SK-N-SH (cell line): ENCODE measurements at regions not wholly inside any gene's neighbourhood (a gene's known extent, or its start where the extent isn't known, plus 50 kb on each side); places are given as distances from the start of the nearest gene placed in this dataset.

ENCODE experiments used
- CTCF ChIA-PET: fragments of 300-600, 350-600 bp; formaldehyde crosslinking; extraction: SDS; loops from one replicate; lab custom pipeline; 2021; lab: Yijun Ruan, JAX
- POLR2A ChIA-PET: fragments of 350-600 bp; sonication (Branson Sonifier 250); formaldehyde crosslinking; extraction: SDS; loops from one replicate; lab custom pipeline; 2020; ENCODE audit warnings: antibody characterized with exemption, inconsistent platforms; lab: Yijun Ruan, JAX
- DNase-seq: peaks from one replicate; pipeline ENCODE4 v3.0.0; 2012
- H2AFZ ChIP-seq: fragments of 200-600 bp; sonication (generic); 2 replicates; pipeline ENCODE4 v1.8.1; 2016; ENCODE audit warnings: antibody characterized with exemption, mild to moderate bottlenecking, low read depth
- H3F3A ChIP-seq: fragments of 200-600 bp; sonication (generic); replicated peaks from 2 replicates; pipeline ENCODE3; 2016; ENCODE audit warnings: antibody characterized with exemption, mild to moderate bottlenecking; ENCODE audit not compliant: insufficient read depth
- H3K27ac ChIP-seq, 2 experiments: fragments of 200-500 bp in 1 of 2; fragments of 200-600 bp in 1 of 2; sonication (Bioruptor generic) in 1 of 2; sonication (generic), shearing (Covaris generic) in 1 of 2; 2 replicates each; pipeline versions ENCODE4 v1.5.1 to v1.6.1; 2014 to 2016; ENCODE audit warnings: low read depth in 2 of 2, inconsistent platforms in 1 of 2, low read length in 1 of 2, mild to moderate bottlenecking in 1 of 2, mixed read lengths in 1 of 2
- H3K27me3 ChIP-seq: fragments of 200-600 bp; sonication (generic), shearing (Covaris generic); 2 replicates; pipeline ENCODE4 v1.6.1; 2016; ENCODE audit warnings: mixed run types; ENCODE audit not compliant: insufficient read depth
- H3K36me3 ChIP-seq, 2 experiments: fragments of 200-500 bp in 1 of 2; fragments of 200-600 bp in 1 of 2; sonication (Bioruptor generic) in 1 of 2; sonication (generic) in 1 of 2; replicated peaks in 1 of 2; 2 replicates each; pipeline versions ENCODE3 to v1.5.1; 2014 to 2016; ENCODE audit warnings: low read length in 1 of 2, mild to moderate bottlenecking in 1 of 2; ENCODE audit not compliant: insufficient read depth in 2 of 2, control insufficient read depth in 1 of 2
- H3K4me1 ChIP-seq, 2 experiments: fragments of 200-500 bp in 1 of 2; fragments of 200-600 bp in 1 of 2; sonication (Bioruptor generic) in 1 of 2; sonication (generic), shearing (Covaris generic) in 1 of 2; 2 replicates each; pipeline versions ENCODE4 v1.5.1 to v1.6.1; 2014 to 2016; ENCODE audit warnings: low read depth in 1 of 2, low read length in 1 of 2, mixed run types in 1 of 2; ENCODE audit not compliant: insufficient read depth in 2 of 2, control insufficient read depth in 1 of 2
- H3K4me2 ChIP-seq: fragments of 200-600 bp; sonication (generic), shearing (Covaris generic); 2 replicates; pipeline ENCODE4 v1.6.1; 2017; ENCODE audit warnings: mixed run types
- H3K4me3 ChIP-seq, 2 experiments: fragments of 200-500 bp in 1 of 2; fragments of 200-600 bp in 1 of 2; sonication (Bioruptor generic) in 1 of 2; sonication (generic), shearing (Covaris generic) in 1 of 2; 2 replicates each; pipeline versions ENCODE4 v1.5.1 to v1.8.1; 2014 to 2016; ENCODE audit warnings: low read depth in 2 of 2, inconsistent platforms in 1 of 2, low read length in 1 of 2, mild to moderate bottlenecking in 1 of 2, mixed read lengths in 1 of 2, moderate library complexity in 1 of 2
- H3K79me2 ChIP-seq: fragments of 200-600 bp; sonication (generic); 2 replicates; pipeline ENCODE4 v1.8.1; 2017; ENCODE audit warnings: mild to moderate bottlenecking; ENCODE audit not compliant: insufficient read depth
- H3K9ac ChIP-seq: fragments of 200-600 bp; sonication (generic); 2 replicates; pipeline ENCODE4 v1.6.1; 2017; ENCODE audit warnings: mixed run types
- H3K9me2 ChIP-seq: fragments of 200-600 bp; sonication (generic); 2 replicates; pipeline ENCODE4 v1.6.1; 2017; ENCODE audit warnings: mixed run types
- H3K9me3 ChIP-seq: fragments of 200-600 bp; sonication (generic); 2 replicates; pipeline ENCODE4 v1.6.1; 2017; ENCODE audit warnings: mixed run types, mild to moderate bottlenecking, moderate library complexity
- H4K20me1 ChIP-seq: fragments of 200-600 bp; sonication (generic); 2 replicates; pipeline ENCODE4 v1.6.1; 2017; ENCODE audit warnings: mild to moderate bottlenecking, mixed run types; ENCODE audit not compliant: insufficient read depth
- CHD2 ChIP-seq: fragments of 150-350 bp; IDR thresholded peaks from 2 replicates; pipeline ENCODE4 v1.6.1; 2018; ENCODE audit warnings: low read length; ENCODE audit not compliant: partially characterized antibody
- CTCF ChIP-seq: fragments of 200-600 bp; sonication (generic); IDR thresholded peaks from 2 replicates; pipeline ENCODE4 v1.6.1; 2017; ENCODE audit warnings: antibody characterized with exemption, mild to moderate bottlenecking, moderate library complexity
- ELF1 ChIP-seq: IDR thresholded peaks from 2 replicates; pipeline ENCODE4 v1.4.0; 2012
- EP300 ChIP-seq, 2 experiments: IDR thresholded peaks; 2 replicates each; pipeline versions ENCODE4 v1.4.0 to v1.6.1; 2012; ENCODE audit warnings: borderline replicate concordance in 1 of 2, low read depth in 1 of 2, low read length in 1 of 2
- EZH2phosphoT487 ChIP-seq: fragments of 200-600 bp; sonication (generic); IDR thresholded peaks from 2 replicates; pipeline ENCODE4 v1.6.1; 2017; ENCODE audit warnings: low read depth, mixed run types, mild to moderate bottlenecking, antibody characterized with exemption, moderate library complexity, borderline replicate concordance
- FOSL2 ChIP-seq: IDR thresholded peaks from 2 replicates; pipeline ENCODE4 v1.4.0; 2012; ENCODE audit warnings: low read depth, mild to moderate bottlenecking, moderate library complexity, borderline replicate concordance
- FOXJ3 ChIP-seq: sonication (generic); formaldehyde crosslinking; IDR thresholded peaks from 2 replicates; pipeline ENCODE4 v1.5.1; 2020; ENCODE audit warnings: mild to moderate bottlenecking, missing genetic modification reagents
- FOXM1 ChIP-seq: IDR thresholded peaks from 2 replicates; pipeline ENCODE4 v1.4.0; 2012; ENCODE audit warnings: low read depth, mild to moderate bottlenecking
- GABPA ChIP-seq: IDR thresholded peaks from 2 replicates; pipeline ENCODE4 v1.4.0; 2012; ENCODE audit warnings: low read depth, mild to moderate bottlenecking
- GATA2 ChIP-seq: sonication (generic); formaldehyde crosslinking; IDR thresholded peaks from 2 replicates; pipeline ENCODE4 v1.5.0; 2020; ENCODE audit warnings: mild to moderate bottlenecking, missing genetic modification reagents
- IRF3 ChIP-seq: fragments of 150-350 bp; IDR thresholded peaks from 2 replicates; pipeline ENCODE4 v1.6.1; 2016; ENCODE audit warnings: mild to moderate bottlenecking, low read depth, low read length
- JUND ChIP-seq: IDR thresholded peaks from 2 replicates; pipeline ENCODE4 v1.4.0; 2012
- NFIC ChIP-seq: IDR thresholded peaks from 2 replicates; pipeline ENCODE4 v1.4.0; 2012; ENCODE audit warnings: borderline replicate concordance
- NRF1 ChIP-seq: IDR thresholded peaks from 2 replicates; pipeline ENCODE4 v1.6.1; 2012; ENCODE audit warnings: low read depth, mild to moderate bottlenecking, low read length
- POLR2AphosphoS5 ChIP-seq: IDR thresholded peaks from 2 replicates; pipeline ENCODE4 v1.6.1; 2012; ENCODE audit warnings: low read depth, low read length
- RAD21 ChIP-seq: IDR thresholded peaks from 2 replicates; pipeline ENCODE4 v1.6.1; 2012; ENCODE audit warnings: mild to moderate bottlenecking, low read length
- RCOR1 ChIP-seq: fragments of 150-350 bp; IDR thresholded peaks from 2 replicates; pipeline ENCODE4 v1.6.1; 2017; ENCODE audit warnings: antibody characterized with exemption, low read length
- SIN3A ChIP-seq: IDR thresholded peaks from 2 replicates; pipeline ENCODE4 v1.6.1; 2012; ENCODE audit warnings: low read depth, mild to moderate bottlenecking, low read length, moderate library complexity, borderline replicate concordance
- SMC3 ChIP-seq: IDR thresholded peaks from 2 replicates; pipeline ENCODE4 v1.6.1; 2012; ENCODE audit warnings: low read depth, low read length, improper control_type of control experiment
- TAF1 ChIP-seq: IDR thresholded peaks from 2 replicates; pipeline ENCODE4 v1.6.1; 2012; ENCODE audit warnings: low read depth, mild to moderate bottlenecking, low read length, moderate library complexity, borderline replicate concordance
- TEAD4 ChIP-seq: IDR thresholded peaks from 2 replicates; pipeline ENCODE4 v1.4.0; 2012; ENCODE audit warnings: mild to moderate bottlenecking, borderline replicate concordance; ENCODE audit not compliant: insufficient read depth
- USF1 ChIP-seq: IDR thresholded peaks from 2 replicates; pipeline ENCODE4 v1.4.0; 2012; ENCODE audit warnings: low read depth, borderline replicate concordance
- YY1 ChIP-seq: IDR thresholded peaks from 2 replicates; pipeline ENCODE4 v1.4.0; 2012; ENCODE audit warnings: low read depth, mild to moderate bottlenecking
- WGBS: methylation state at CpG from one replicate; pipeline ENCODE4 v1.1.6; 2017; ENCODE audit warnings: low lambda C conversion rate; 5-methylcytosine and 5-hydroxymethylcytosine counted together
- TF ChIP-seq, protein P1 (sequence below): IDR thresholded peaks from 2 replicates; pipeline ENCODE4; 2012

DNA sequence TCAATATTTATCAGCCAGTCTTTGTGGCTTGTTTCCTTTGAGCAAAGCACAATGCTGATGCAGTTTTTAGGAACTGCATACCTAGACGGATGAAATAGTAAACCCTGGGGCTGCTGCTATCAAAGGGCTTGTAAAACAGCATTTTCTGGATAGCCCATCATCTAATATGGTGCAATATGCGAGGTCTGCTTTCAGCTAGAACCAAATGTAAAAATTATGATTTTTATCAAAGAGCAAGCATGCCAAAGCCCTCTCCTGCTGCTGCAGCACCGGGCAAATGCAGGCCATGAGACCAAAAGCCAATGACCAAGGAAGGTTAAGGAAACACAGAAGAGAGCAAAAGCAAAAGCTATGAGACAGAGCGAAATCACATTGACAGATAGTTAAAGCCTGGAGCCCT is 1000.4 kb downstream of the MAT2B start:
- peak; percentile 17 for DNase-seq
- Histone ChIP-seq H2AFZ (no peak overlapping the region), H3K27me3 (no peaks in the 10 kb centered on the region), H3K4me3 (no peak overlapping the region), H3K4me2 (no peak overlapping the region), H3F3A (no peaks in the 10 kb centered on the region), H3K9ac (no peak overlapping the region)
- CTCF ChIA-PET: interaction anchor here (0.7 to 3.8 kb wide), 5 partner anchors 28 to 493 kb away, joined by 3 to 25 read pairs (median 8); no protein-coding TSS in a partner anchor
- WGBS: 53% methylated on average over 4 of the region's 4 CpGs
- TF ChIP-seq GATA2 (CRISPR knock-in tag): peak; percentile 86
- no peak for TF ChIP-seq TAF1
- no peak for TF ChIP-seq NFIC
- no peak for TF ChIP-seq SIN3A
- TF ChIP-seq SMC3: no peak; the same call in 1 of the 2 replicates
- TF ChIP-seq, protein P1, sequence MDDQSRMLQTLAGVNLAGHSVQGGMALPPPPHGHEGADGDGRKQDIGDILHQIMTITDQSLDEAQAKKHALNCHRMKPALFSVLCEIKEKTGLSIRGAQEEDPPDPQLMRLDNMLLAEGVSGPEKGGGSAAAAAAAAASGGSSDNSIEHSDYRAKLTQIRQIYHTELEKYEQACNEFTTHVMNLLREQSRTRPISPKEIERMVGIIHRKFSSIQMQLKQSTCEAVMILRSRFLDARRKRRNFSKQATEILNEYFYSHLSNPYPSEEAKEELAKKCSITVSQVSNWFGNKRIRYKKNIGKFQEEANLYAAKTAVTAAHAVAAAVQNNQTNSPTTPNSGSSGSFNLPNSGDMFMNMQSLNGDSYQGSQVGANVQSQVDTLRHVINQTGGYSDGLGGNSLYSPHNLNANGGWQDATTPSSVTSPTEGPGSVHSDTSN: no peak
- peak; percentile 52 for TF ChIP-seq CHD2
- TF ChIP-seq YY1: no peak
- TF ChIP-seq FOSL2: no peak
- no peak for TF ChIP-seq POLR2AphosphoS5
- no peak for TF ChIP-seq FOXJ3 (CRISPR knock-in tag)
- TF ChIP-seq JUND: no peak
- TF ChIP-seq FOXM1: no peak
- TF ChIP-seq GABPA: no peak
- no peak for TF ChIP-seq CTCF
- TF ChIP-seq NRF1: no peak
- peak; percentile 52; the same call in 1 of the 2 replicates for TF ChIP-seq RCOR1
- no peak for TF ChIP-seq TEAD4
- peak; percentile 45 for TF ChIP-seq RAD21
- TF ChIP-seq EP300 (IDR thresholded peaks at IDR 0.05; ENCODE audit: borderline replicate concordance in 1 of 2, low read depth in 1 of 2, low read length in 1 of 2): peak in 1 of 2 experiments; percentile 85; a peak in 2 of 4 replicates
- no peak for TF ChIP-seq IRF3
- no peak for TF ChIP-seq EZH2phosphoT487
- no peak for TF ChIP-seq USF1
- TF ChIP-seq ELF1: no peak
- TF ChIP-seq, all 33 proteins: peak for 5
- Histone ChIP-seq H4K20me1 (no peaks in the 10 kb centered on the region), H3K4me1 (peaks cover 0 to 9% of the 10 kb centered on the region in 2 experiments; a peak in 2 of 4 replicates), H3K79me2 (no peaks in the 10 kb centered on the region), H3K9me3 (no peaks in the 10 kb centered on the region), H3K27ac (peak overlapping the region in 1 of 2 experiments; percentile 96; a peak in 2 of 4 replicates), H3K9me2 (no peaks in the 10 kb centered on the region), H3K36me3 (no peaks in the 10 kb centered on the region)
- POLR2A ChIA-PET: interaction anchor here (0.6 kb wide), 1 partner anchor 130 kb away, joined by 3 read pairs; no protein-coding TSS in a partner anchor
